Endothelial cell (in vitro differentiated cells): ENCODE measurements at regions not wholly inside any gene's neighbourhood (a gene's known extent, or its start where the extent isn't known, plus 50 kb on each side); places are given as distances from the start of the nearest gene placed in this dataset.

Experiments used
- DNase-seq: peaks from one replicate; pipeline ENCODE4 v3.0.0; 2021; ENCODE audit warnings: low spot score
- H3K27ac Mint-ChIP-seq: one replicate; pipeline ENCODE4 v1.8.0; 2021; ENCODE audit warnings: mixed read lengths, inconsistent platforms; ENCODE audit not compliant: unreplicated experiment
- H3K27me3 Mint-ChIP-seq: one replicate; pipeline ENCODE4 v1.8.0; 2021; ENCODE audit warnings: mild to moderate bottlenecking, moderate library complexity, mixed read lengths, inconsistent platforms; ENCODE audit not compliant: unreplicated experiment
- H3K36me3 Mint-ChIP-seq: one replicate; pipeline ENCODE4 v1.8.0; 2021; ENCODE audit warnings: mild to moderate bottlenecking, low read depth, mixed read lengths, inconsistent platforms; ENCODE audit not compliant: unreplicated experiment
- H3K4me1 Mint-ChIP-seq: one replicate; pipeline ENCODE4 v1.8.0; 2021; ENCODE audit warnings: mild to moderate bottlenecking, mixed read lengths, inconsistent platforms; ENCODE audit not compliant: unreplicated experiment
- H3K4me3 Mint-ChIP-seq: one replicate; pipeline ENCODE4 v1.8.0; 2021; ENCODE audit warnings: mild to moderate bottlenecking, mixed read lengths, inconsistent platforms; ENCODE audit not compliant: unreplicated experiment
- H3K9me3 Mint-ChIP-seq: one replicate; pipeline ENCODE4 v1.8.0; 2021; ENCODE audit warnings: mixed read lengths, inconsistent platforms; ENCODE audit not compliant: unreplicated experiment
- CTCF ChIP-seq: fragments of 200-600 bp; sonication (generic); IDR thresholded peaks from one replicate; pipeline ENCODE4 v1.5.0; 2021; ENCODE audit warnings: antibody characterized with exemption; ENCODE audit not compliant: unreplicated experiment

- no peaks in the 10 kb centered on the region for H3K27me3 Mint-ChIP-seq
- peaks cover 4% of the 10 kb centered on the region for H3K4me1 Mint-ChIP-seq
- no peak for TF ChIP-seq CTCF
- no peaks in the 10 kb centered on the region for H3K36me3 Mint-ChIP-seq
- no peak for DNase-seq
- no peak overlapping the region for H3K27ac Mint-ChIP-seq
- H3K9me3 Mint-ChIP-seq = no peaks in the 10 kb centered on the region
- H3K4me3 Mint-ChIP-seq = no peak overlapping the region
Measured at GRCh38 chr2:186098821-186099220, 360.2 kb downstream of the FSIP2 start.

GRCh38 chr2:186099826-186100225, 361.2 kb downstream of the FSIP2 start:
- Mint-ChIP-seq H3K4me1 (peaks cover 4% of the 10 kb centered on the region), H3K4me3 (no peak overlapping the region), H3K27ac (no peak overlapping the region), H3K36me3 (no peaks in the 10 kb centered on the region), H3K27me3 (no peaks in the 10 kb centered on the region), H3K9me3 (no peaks in the 10 kb centered on the region)
- DNase-seq = no peak
- TF ChIP-seq CTCF = no peak

GRCh38 chr2:186100636-186101035, 362.0 kb downstream of the FSIP2 start:
- TF ChIP-seq CTCF = no peak
- H3K27me3 Mint-ChIP-seq = no peaks in the 10 kb centered on the region
- H3K4me3 Mint-ChIP-seq = no peak overlapping the region
- H3K4me1 Mint-ChIP-seq = peaks cover 4% of the 10 kb centered on the region
- no peaks in the 10 kb centered on the region for H3K9me3 Mint-ChIP-seq
- H3K27ac Mint-ChIP-seq = no peak overlapping the region
- no peak for DNase-seq
- H3K36me3 Mint-ChIP-seq = no peaks in the 10 kb centered on the region

GRCh38 chr2:186101616-186102015, 363.0 kb downstream of the FSIP2 start:
- Mint-ChIP-seq H3K9me3 (no peaks in the 10 kb centered on the region), H3K27me3 (no peaks in the 10 kb centered on the region)
- no peak for TF ChIP-seq CTCF

GRCh38 chr2:186103276-186103675, 364.7 kb downstream of the FSIP2 start:
- Mint-ChIP-seq H3K36me3 (no peaks in the 10 kb centered on the region), H3K27me3 (no peaks in the 10 kb centered on the region), H3K27ac (no peak overlapping the region), H3K9me3 (no peaks in the 10 kb centered on the region), H3K4me3 (no peak overlapping the region), H3K4me1 (peaks cover 10% of the 10 kb centered on the region)
- DNase-seq = no peak
- no peak for TF ChIP-seq CTCF

More at GRCh38 chr2:186101616-186102015, 363.0 kb downstream of the FSIP2 start:
- peaks cover 4% of the 10 kb centered on the region for H3K4me1 Mint-ChIP-seq
- no peaks in the 10 kb centered on the region for H3K36me3 Mint-ChIP-seq
- DNase-seq = no peak
- H3K4me3 Mint-ChIP-seq = no peak overlapping the region
- no peak overlapping the region for H3K27ac Mint-ChIP-seq
